Activated CD4-positive, alpha-beta T cell treated with anti-CD3 and anti-CD28 coated beads, Interleukin-2, amount 10 ng/mL, durations not matched to agents 7 days and 5 days (primary cell): ENCODE measurements at regions not wholly inside any gene's neighbourhood (a gene's known extent, or its start where the extent isn't known, plus 50 kb on each side); places are given as distances from the start of the nearest gene placed in this dataset.
"Not testable (repeated sequence)": the region's sequence is repeated elsewhere in the genome, so short reads cannot be mapped to it uniquely, and the experiment has no call there.

ENCODE experiments used
- CTCF ChIA-PET: fragments of 350-600 bp; sonication (Branson Sonifier 250); formaldehyde crosslinking; loops from one replicate; lab custom pipeline; 2021; ENCODE audit warnings: antibody characterized with exemption; lab: Charles Lee
- POLR2A ChIA-PET: fragments of 350-600 bp; sonication (Branson Sonifier 250); formaldehyde crosslinking; loops from one replicate; lab custom pipeline; 2021; ENCODE audit warnings: antibody characterized with exemption; lab: Charles Lee
- DNase-seq: peaks from one replicate; pipeline ENCODE4 v3.0.0-alpha.2; 2020
- H3K27ac Mint-ChIP-seq: one replicate; pipeline ENCODE4 v1.8.0; 2021; ENCODE audit warnings: mild to moderate bottlenecking, moderate library complexity, mixed read lengths
- H3K27me3 Mint-ChIP-seq: one replicate; pipeline ENCODE4 v1.8.0; 2021; ENCODE audit warnings: mixed read lengths
- H3K36me3 Mint-ChIP-seq: one replicate; pipeline ENCODE4 v1.8.0; 2021; ENCODE audit warnings: low read depth, mixed read lengths
- H3K4me1 Mint-ChIP-seq: one replicate; pipeline ENCODE4 v1.8.0; 2021; ENCODE audit warnings: mixed read lengths
- H3K4me3 Mint-ChIP-seq: one replicate; pipeline ENCODE4 v1.8.0; 2021; ENCODE audit warnings: mild to moderate bottlenecking, moderate library complexity, mixed read lengths
- H3K9me3 Mint-ChIP-seq: one replicate; pipeline ENCODE4 v1.8.0; 2021; ENCODE audit warnings: mixed read lengths

GRCh38 chr1:118589238-118589846 is 398.8 kb downstream of the TBX15 start:
- H3K4me3 Mint-ChIP-seq = no peak overlapping the region
- no peaks in the 10 kb centered on the region for H3K36me3 Mint-ChIP-seq
- CTCF ChIA-PET = no interaction called here

GRCh38 chr1:118588566-118588965 is 399.6 kb downstream of the TBX15 start:
- Mint-ChIP-seq H3K36me3 (no peaks in the 10 kb centered on the region), H3K27me3 (no peaks in the 10 kb centered on the region), H3K27ac (no peak overlapping the region), H3K4me3 (no peak overlapping the region), H3K9me3 (peaks cover 4% of the 10 kb centered on the region), H3K4me1 (no peaks in the 10 kb centered on the region)
- ChIA-PET CTCF (no interaction called here), POLR2A (no interaction called here)
- no peak for DNase-seq

More at GRCh38 chr1:118589238-118589846, 398.8 kb downstream of the TBX15 start:
- Mint-ChIP-seq H3K4me1 (no peaks in the 10 kb centered on the region), H3K9me3 (peaks cover 4% of the 10 kb centered on the region), H3K27ac (no peak overlapping the region), H3K27me3 (no peaks in the 10 kb centered on the region)
- POLR2A ChIA-PET = no interaction called here
- no peak for DNase-seq

DNA sequence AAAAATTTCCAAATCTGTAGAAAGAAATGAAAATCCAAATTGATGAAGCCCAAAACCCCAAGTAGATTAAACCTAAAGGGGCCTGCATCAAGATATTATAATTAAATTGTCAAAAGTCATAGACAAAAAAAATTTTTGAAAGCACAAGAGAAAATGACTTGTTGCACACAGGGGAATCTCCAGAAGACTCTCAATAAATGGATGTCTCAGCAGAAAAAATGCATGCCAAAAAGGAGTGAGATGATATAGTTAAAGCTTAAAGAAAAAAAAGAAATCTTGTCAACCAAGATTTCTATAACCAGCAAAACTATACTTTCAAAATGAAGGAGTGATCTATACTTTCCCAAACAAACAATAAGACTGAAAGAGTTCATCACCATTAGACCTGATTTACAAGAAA is 393.2 kb upstream of the SPAG17 start:
- H3K36me3 Mint-ChIP-seq = no peaks in the 10 kb centered on the region
- H3K4me3 Mint-ChIP-seq = no peak overlapping the region
- CTCF ChIA-PET = no interaction called here
- H3K27me3 Mint-ChIP-seq = no peaks in the 10 kb centered on the region
- H3K9me3 Mint-ChIP-seq = peaks cover 15% of the 10 kb centered on the region
- no peak overlapping the region for H3K27ac Mint-ChIP-seq
- POLR2A ChIA-PET = no interaction called here
- no peaks in the 10 kb centered on the region for H3K4me1 Mint-ChIP-seq
- DNase-seq = no peak

GRCh38 chr1:118575060-118575459 is 390.0 kb upstream of the SPAG17 start:
- Mint-ChIP-seq H3K27ac (no peak overlapping the region), H3K4me1 (no peaks in the 10 kb centered on the region), H3K9me3 (peaks cover 12% of the 10 kb centered on the region), H3K4me3 (no peak overlapping the region), H3K36me3 (no peaks in the 10 kb centered on the region), H3K27me3 (no peaks in the 10 kb centered on the region)
- POLR2A ChIA-PET = no interaction called here
- no peak for DNase-seq
- CTCF ChIA-PET = no interaction called here

- no peak for DNase-seq
- H3K4me1 Mint-ChIP-seq = no peaks in the 10 kb centered on the region
- ChIA-PET CTCF (no interaction called here), POLR2A (no interaction called here)
- H3K27ac Mint-ChIP-seq = no peak overlapping the region
- H3K9me3 Mint-ChIP-seq = peaks cover 2% of the 10 kb centered on the region
- H3K27me3 Mint-ChIP-seq = no peaks in the 10 kb centered on the region
- no peaks in the 10 kb centered on the region for H3K36me3 Mint-ChIP-seq
- H3K4me3 Mint-ChIP-seq = no peak overlapping the region
Measured at GRCh38 chr1:118564961-118565703, 380.1 kb upstream of the SPAG17 start.

DNA sequence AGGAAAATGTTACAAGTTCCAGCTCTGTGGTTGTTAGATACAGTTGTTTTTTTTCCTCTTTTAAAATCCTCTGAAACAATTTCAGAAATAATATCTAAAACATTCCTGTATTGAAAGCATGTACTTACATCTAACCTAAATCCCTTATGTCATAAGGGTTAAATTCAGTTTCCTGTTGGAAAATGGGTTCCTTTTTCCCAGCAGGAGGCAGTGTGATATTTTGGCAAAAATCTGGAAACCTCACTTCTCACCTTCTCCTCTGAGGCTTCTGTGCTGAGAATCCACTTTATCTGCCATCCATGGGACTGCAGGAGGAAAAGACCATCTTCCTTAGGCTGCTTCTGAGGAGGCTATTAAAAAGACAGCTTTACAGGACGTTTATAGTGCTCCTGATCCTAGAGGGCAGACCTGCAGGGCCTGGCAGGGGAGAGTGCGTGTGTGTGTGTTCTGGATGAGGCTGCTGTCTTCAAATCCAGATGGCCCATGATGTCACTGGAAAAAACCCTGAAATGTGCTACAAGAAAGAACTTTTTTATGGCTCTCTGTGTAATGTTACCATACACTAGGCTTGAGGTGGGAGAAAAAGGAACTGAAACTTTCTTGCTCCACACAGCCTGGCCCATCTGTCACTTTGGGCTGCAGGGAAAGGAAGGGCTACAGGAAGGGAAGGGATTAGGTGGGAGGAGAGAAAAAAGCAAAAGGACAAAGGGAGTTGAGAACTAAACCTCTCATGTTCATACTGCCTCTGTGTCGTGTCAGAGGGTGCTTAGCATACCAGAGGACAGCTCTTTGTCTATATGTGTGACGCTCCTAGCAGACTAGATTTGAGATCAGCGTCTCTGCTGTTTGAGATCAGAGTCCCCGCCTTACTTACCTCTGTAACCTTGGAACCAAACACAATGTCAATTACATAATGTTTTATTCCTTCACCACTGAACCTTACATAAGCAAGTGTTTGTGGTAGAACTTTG is 379.2 kb upstream of the SPAG17 start:
- no peak for DNase-seq
- H3K4me1 Mint-ChIP-seq = no peaks in the 10 kb centered on the region
- ChIA-PET POLR2A (no interaction called here), CTCF (no interaction called here)
- H3K27me3 Mint-ChIP-seq = no peaks in the 10 kb centered on the region
- H3K36me3 Mint-ChIP-seq = no peaks in the 10 kb centered on the region
- peaks cover 2% of the 10 kb centered on the region for H3K9me3 Mint-ChIP-seq
- H3K27ac Mint-ChIP-seq = no peak overlapping the region
- no peak overlapping the region for H3K4me3 Mint-ChIP-seq

DNA sequence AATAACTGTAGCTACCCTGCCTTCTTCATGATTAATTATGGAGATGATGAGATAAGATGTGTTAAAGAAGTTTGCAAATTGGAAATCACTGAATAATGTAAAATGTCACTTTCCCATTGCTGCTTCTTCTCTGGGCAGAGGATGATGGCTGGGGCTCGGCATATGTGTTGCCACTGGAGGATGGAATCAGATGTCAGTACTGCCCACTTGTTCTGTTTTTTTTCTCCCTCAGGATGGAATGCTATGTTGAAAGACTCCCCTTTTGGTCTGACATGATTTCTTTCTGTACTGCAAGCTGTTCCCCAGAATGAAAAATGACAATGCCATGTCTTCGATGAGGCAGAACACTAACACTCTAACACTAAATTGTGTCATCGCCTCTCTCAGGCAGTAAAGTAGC is 373.9 kb upstream of the SPAG17 start:
- no peaks in the 10 kb centered on the region for H3K4me1 Mint-ChIP-seq
- H3K27me3 Mint-ChIP-seq = no peaks in the 10 kb centered on the region
- ChIA-PET CTCF (no interaction called here), POLR2A (no interaction called here)
- no peak overlapping the region for H3K27ac Mint-ChIP-seq
- no peaks in the 10 kb centered on the region for H3K36me3 Mint-ChIP-seq
- DNase-seq = no peak
- H3K9me3 Mint-ChIP-seq = no peaks in the 10 kb centered on the region
- no peak overlapping the region for H3K4me3 Mint-ChIP-seq

DNA sequence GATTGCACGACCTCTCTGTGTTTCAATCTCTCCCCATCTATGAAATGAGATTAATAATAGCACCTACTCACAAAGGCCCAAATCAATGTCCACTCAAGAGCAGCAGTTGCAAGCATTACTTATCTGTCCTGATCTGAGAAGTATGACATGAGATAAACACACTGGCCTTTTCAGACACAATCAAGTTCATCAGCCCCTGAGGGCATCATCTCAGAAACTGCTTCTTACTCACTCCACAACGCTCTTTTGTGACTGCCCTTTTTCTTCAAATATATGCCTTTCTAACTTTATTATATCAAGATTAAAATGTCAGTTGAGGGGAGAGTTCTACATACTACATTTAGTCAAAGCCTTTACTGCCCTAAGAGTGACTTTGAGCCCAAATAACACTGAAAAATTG is 371.9 kb upstream of the SPAG17 start:
- no peaks in the 10 kb centered on the region for H3K27me3 Mint-ChIP-seq
- CTCF ChIA-PET = no interaction called here
- H3K27ac Mint-ChIP-seq = no peak overlapping the region
- DNase-seq = no peak
- POLR2A ChIA-PET = no interaction called here
- H3K36me3 Mint-ChIP-seq = no peaks in the 10 kb centered on the region
- no peak overlapping the region for H3K4me3 Mint-ChIP-seq
- peaks cover 3% of the 10 kb centered on the region for H3K9me3 Mint-ChIP-seq
- H3K4me1 Mint-ChIP-seq = no peaks in the 10 kb centered on the region

DNA sequence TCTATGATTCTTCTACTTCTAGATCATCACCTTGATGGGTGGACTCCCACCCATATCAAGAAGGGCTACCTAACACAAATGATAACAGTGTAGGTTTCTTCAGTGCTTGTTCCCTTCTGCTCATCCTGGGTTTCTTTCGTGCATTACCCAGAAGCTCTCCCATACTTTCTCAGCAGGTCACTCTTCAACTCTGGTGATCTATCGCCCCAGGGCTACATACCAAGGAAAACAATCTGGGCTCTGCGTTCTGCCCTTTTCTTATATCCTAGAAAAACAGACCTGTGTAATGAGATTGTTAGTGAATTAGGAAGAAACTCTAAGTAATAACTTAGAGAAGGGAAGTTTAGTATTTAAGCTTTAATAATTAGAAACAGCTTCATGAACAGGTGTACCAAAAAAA is 370.6 kb upstream of the SPAG17 start:
- Mint-ChIP-seq H3K36me3 (no peaks in the 10 kb centered on the region), H3K4me1 (no peaks in the 10 kb centered on the region), H3K27ac (no peak overlapping the region), H3K4me3 (no peak overlapping the region), H3K27me3 (no peaks in the 10 kb centered on the region), H3K9me3 (peaks cover 5% of the 10 kb centered on the region)
- no peak for DNase-seq
- ChIA-PET CTCF (no interaction called here), POLR2A (no interaction called here)

DNA sequence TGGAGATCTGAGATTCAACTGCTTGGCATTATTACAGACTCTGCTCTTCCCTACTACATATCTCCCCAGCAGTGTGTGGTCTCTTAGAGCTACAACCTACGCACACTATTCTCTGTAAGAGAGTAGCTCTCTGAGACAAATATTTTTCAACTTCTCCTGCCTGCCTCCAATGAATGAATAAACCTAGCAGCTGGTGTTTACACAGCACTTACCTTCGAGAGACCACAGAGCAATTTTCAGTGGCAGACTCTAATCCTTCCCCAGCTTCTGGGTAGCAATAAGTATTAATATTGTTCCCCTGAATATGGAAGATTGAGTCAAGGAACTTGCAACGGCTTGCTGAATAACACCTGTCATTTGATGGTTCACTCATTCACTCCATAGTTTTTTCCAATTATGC is 350.9 kb upstream of the SPAG17 start:
- ChIA-PET CTCF (no interaction called here), POLR2A (no interaction called here)
- Mint-ChIP-seq H3K36me3 (no peaks in the 10 kb centered on the region), H3K4me1 (no peaks in the 10 kb centered on the region), H3K27ac (no peak overlapping the region), H3K4me3 (no peak overlapping the region), H3K27me3 (no peaks in the 10 kb centered on the region), H3K9me3 (no peaks in the 10 kb centered on the region)
- no peak for DNase-seq

DNA sequence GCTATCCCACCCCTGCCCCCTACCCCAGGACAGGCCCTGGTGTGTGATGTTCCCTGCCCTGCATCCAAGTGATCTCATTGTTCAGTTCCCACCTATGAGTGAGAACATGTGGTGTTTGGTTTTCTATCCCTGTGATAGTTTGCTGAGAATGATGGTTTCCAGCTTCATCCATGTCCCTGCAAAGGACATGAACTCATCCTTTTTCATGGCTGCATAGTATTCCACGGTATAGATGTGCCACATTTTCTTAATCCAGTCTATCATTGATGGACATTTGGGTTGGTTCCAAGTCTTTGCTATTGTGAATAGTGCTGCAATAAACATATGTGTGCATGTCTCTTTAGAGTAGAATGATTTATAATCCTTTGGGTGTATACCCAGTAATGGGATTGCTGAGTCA is 326.9 kb upstream of the SPAG17 start:
- H3K36me3 Mint-ChIP-seq, H3K27me3 Mint-ChIP-seq, DNase-seq, POLR2A ChIA-PET, H3K4me3 Mint-ChIP-seq, H3K4me1 Mint-ChIP-seq, H3K27ac Mint-ChIP-seq, CTCF ChIA-PET: not testable (repeated sequence)
- H3K9me3 Mint-ChIP-seq = peaks cover 14% of the 10 kb centered on the region

DNA sequence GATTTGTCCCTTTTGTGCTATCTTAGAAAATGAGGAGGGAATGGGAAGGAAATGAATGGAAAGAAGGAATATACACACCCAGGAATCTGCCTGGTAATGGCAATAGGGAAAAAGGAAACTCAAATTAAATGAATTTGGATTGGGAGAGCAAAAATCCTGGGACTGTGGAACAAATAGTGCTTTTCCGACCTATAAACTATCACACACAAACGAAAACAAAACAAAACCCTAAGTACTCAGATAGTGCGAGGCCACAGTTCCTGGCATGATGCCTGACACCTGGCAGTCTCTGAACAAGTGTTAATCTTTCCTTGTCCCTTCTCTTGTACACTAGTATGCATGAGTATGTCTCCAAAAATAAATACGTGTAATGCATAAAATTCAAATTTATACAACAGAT is 319.8 kb upstream of the SPAG17 start:
- ChIA-PET CTCF (interaction anchor here (1.4 kb wide), 1 partner anchor 18 kb away, joined by 3 read pairs; no protein-coding TSS in a partner anchor), POLR2A (no interaction called here)
- no peak for DNase-seq
- H3K27me3 Mint-ChIP-seq = no peaks in the 10 kb centered on the region
- H3K27ac Mint-ChIP-seq = no peak overlapping the region
- H3K4me3 Mint-ChIP-seq = no peak overlapping the region
- H3K36me3 Mint-ChIP-seq = no peaks in the 10 kb centered on the region
- H3K9me3 Mint-ChIP-seq = peaks cover 4% of the 10 kb centered on the region
- H3K4me1 Mint-ChIP-seq = no peaks in the 10 kb centered on the region

GRCh38 chr1:118504221-118504644 is 319.2 kb upstream of the SPAG17 start:
- POLR2A ChIA-PET = no interaction called here
- Mint-ChIP-seq H3K27me3 (no peaks in the 10 kb centered on the region), H3K4me3 (no peak overlapping the region), H3K4me1 (no peaks in the 10 kb centered on the region), H3K36me3 (no peaks in the 10 kb centered on the region), H3K27ac (no peak overlapping the region), H3K9me3 (peaks cover 4% of the 10 kb centered on the region)
- DNase-seq = no peak
- CTCF ChIA-PET = interaction anchor here (1.4 kb wide), 1 partner anchor 18 kb away, joined by 3 read pairs; no protein-coding TSS in a partner anchor
